ENCODE measurements at regions not wholly inside any gene's neighbourhood (a gene's known extent, or its start where the extent isn't known, plus 50 kb on each side); places are given as distances from the start of the nearest gene placed in this dataset.

DNA sequence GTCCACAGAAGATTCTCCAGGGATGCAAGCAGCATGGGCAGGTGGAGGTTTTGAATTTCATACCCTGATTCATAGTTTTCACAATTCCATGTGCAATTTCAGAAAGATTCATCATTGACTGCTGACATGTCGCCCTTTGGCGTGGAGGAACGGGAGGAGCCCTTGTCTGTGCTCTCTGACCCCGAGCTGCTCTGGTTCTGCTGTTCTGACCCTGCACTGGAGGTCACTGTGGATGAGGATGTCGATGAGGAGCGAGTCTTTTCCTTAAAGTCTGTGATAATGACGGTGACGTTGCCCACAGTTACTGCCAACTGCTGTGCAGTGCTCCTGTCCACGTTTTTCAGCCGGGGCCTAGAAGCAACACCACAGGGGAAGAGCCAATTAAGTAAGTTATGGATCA is 470.0 kb downstream of the SHQ1 start:
- TF ChIP-seq, protein P1, sequence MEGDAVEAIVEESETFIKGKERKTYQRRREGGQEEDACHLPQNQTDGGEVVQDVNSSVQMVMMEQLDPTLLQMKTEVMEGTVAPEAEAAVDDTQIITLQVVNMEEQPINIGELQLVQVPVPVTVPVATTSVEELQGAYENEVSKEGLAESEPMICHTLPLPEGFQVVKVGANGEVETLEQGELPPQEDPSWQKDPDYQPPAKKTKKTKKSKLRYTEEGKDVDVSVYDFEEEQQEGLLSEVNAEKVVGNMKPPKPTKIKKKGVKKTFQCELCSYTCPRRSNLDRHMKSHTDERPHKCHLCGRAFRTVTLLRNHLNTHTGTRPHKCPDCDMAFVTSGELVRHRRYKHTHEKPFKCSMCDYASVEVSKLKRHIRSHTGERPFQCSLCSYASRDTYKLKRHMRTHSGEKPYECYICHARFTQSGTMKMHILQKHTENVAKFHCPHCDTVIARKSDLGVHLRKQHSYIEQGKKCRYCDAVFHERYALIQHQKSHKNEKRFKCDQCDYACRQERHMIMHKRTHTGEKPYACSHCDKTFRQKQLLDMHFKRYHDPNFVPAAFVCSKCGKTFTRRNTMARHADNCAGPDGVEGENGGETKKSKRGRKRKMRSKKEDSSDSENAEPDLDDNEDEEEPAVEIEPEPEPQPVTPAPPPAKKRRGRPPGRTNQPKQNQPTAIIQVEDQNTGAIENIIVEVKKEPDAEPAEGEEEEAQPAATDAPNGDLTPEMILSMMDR (IDR thresholded peaks at IDR 0.05; ENCODE audit: insufficient read depth, low read length, poor library complexity, severe bottlenecking), result no peak
- no peak for TF ChIP-seq EZH2phosphoT487 (conservative IDR thresholded peaks at IDR 0.05; ENCODE audit: low read length)

Data from SU-DHL-6 (cell line).